Sigmoid colon (tissue), 6 donors: ENCODE measurements at regions not wholly inside any gene's neighbourhood (a gene's known extent, or its start where the extent isn't known, plus 50 kb on each side); places are given as distances from the start of the nearest gene placed in this dataset.
A peak's percentile ranks its signal among the peaks of the same experiment; 100 is the strongest.
"Not testable (repeated sequence)": the region's sequence is repeated elsewhere in the genome, so short reads cannot be mapped to it uniquely, and the experiment has no call there.

ENCODE experiments used
- DNase-seq: peaks from one replicate; pipeline ENCODE4 v3.0.0-alpha.2; 2019
- H3K27ac ChIP-seq, 4 donors: fragments of 200-600 bp; sonication (generic); one replicate each; pipeline ENCODE4 v1.5.1; 2016 to 2019; ENCODE audit warnings: mild to moderate bottlenecking in 1 of 4
- H3K27me3 ChIP-seq, 3 donors: fragments of 200-600 bp; sonication (generic); one replicate each; pipeline ENCODE4 v1.5.1; 2019; ENCODE audit warnings: mild to moderate bottlenecking in 1 of 3
- H3K36me3 ChIP-seq, 4 donors: fragments of 200-600 bp; sonication (generic); one replicate each; pipeline ENCODE4 v1.5.1; 2016 to 2019
- H3K4me1 ChIP-seq, 4 donors: fragments of 200-600 bp; sonication (generic); one replicate each; pipeline ENCODE4 v1.5.1; 2017 to 2019
- H3K4me3 ChIP-seq, 4 donors: fragments of 200-600 bp; sonication (generic); one replicate each; pipeline ENCODE4 v1.5.1; 2017 to 2019; ENCODE audit warnings: mild to moderate bottlenecking in 2 of 4, moderate library complexity in 1 of 4
- H3K9me3 ChIP-seq, 4 donors: fragments of 200-600 bp in 3 of 4; sonication (generic) in 3 of 4; one replicate each; pipeline versions ENCODE4 v1.5.1 to v1.6.1; 2013 to 2019
- CTCF ChIP-seq, 4 experiments: fragments of 450-650 bp in 3 of 4; fragments of 200-600 bp in 1 of 4; IDR thresholded peaks; one replicate each; pipeline ENCODE4 v1.5.1; 2016 to 2019; ENCODE audit warnings: antibody characterized with exemption in 4 of 4, mild to moderate bottlenecking in 3 of 4, moderate library complexity in 2 of 4
- EP300 ChIP-seq, 4 donors: sonication (generic); formaldehyde crosslinking; IDR thresholded peaks; one replicate each; pipeline ENCODE4 v1.6.1; 2017; ENCODE audit warnings: antibody characterized with exemption in 4 of 4
- POLR2A ChIP-seq, 2 donors: fragments of 450-650 bp; IDR thresholded peaks; one replicate each; pipeline ENCODE4 v1.6.1; 2016; ENCODE audit warnings: antibody characterized with exemption in 2 of 2, mild to moderate bottlenecking in 2 of 2, moderate library complexity in 2 of 2
- POLR2AphosphoS5 ChIP-seq, 4 donors: sonication (generic); formaldehyde crosslinking; IDR thresholded peaks; one replicate each; pipeline ENCODE4 v1.6.1; 2017; ENCODE audit warnings: antibody characterized with exemption in 4 of 4
- WGBS, 2 donors: extraction: QIAGEN DNeasy Blood & Tissue Kit; methylation state at CpG; one replicate each; pipeline ENCODE4 v1.1.7; 2013; 5-methylcytosine and 5-hydroxymethylcytosine counted together
- intact Hi-C: fragments of 100-400 bp; cut with DNase I; formaldehyde crosslinking; loops from one replicate; pipeline ENCODE4 v1.15.1; 2023
- donor health status: healthy with polysubstance abuse.
- donor health status: healthy.

- H3K36me3 ChIP-seq = no peaks in the 10 kb centered on the region
- H3K9me3 ChIP-seq = peaks cover 0 to 5% (median 2%) of the 10 kb centered on the region in 4 donors
- peaks cover 0 to 3% (median 0%) of the 10 kb centered on the region in 4 donors for H3K4me1 ChIP-seq
- H3K27ac ChIP-seq = no peak overlapping the region
- H3K27me3 ChIP-seq = no peaks in the 10 kb centered on the region
- no peak overlapping the region for H3K4me3 ChIP-seq
- WGBS, 2 donors = 75% methylated on average over 6 of the region's 6 CpGs
- intact Hi-C loops = loop anchor here (10.0 kb wide), 1 partner anchor 808 kb away; the partner anchor contains the start of gene ZNF608
- TF ChIP-seq CTCF (IDR thresholded peaks at IDR 0.05) = peak in 3 of 4 experiments; percentile 60 to 73 (median 73)
- TF ChIP-seq POLR2A (IDR thresholded peaks at IDR 0.05) = no peak
- peak; percentile 62 for DNase-seq
Observed at GRCh38 chr5:123937230-123937629, 425.3 kb downstream of the CSNK1G3 start.

GRCh38 chr5:123936548-123936947 is 424.6 kb downstream of the CSNK1G3 start:
- Histone ChIP-seq H3K4me1 (peaks cover 0 to 3% (median 0%) of the 10 kb centered on the region in 4 donors), H3K27ac (no peak overlapping the region), H3K9me3 (peaks cover 0 to 5% (median 1%) of the 10 kb centered on the region in 4 donors), H3K36me3 (no peaks in the 10 kb centered on the region), H3K27me3 (no peaks in the 10 kb centered on the region), H3K4me3 (no peak overlapping the region)
- WGBS, 2 donors = 92 to 95% methylated on average over 4 of the region's 4 CpGs
- TF ChIP-seq POLR2A (IDR thresholded peaks at IDR 0.05) (no peak), EP300 (IDR thresholded peaks at IDR 0.05) (no peak), POLR2AphosphoS5 (IDR thresholded peaks at IDR 0.05) (no peak), CTCF (IDR thresholded peaks at IDR 0.05) (no peak)
- intact Hi-C loops = loop anchor here (10.0 kb wide), 1 partner anchor 808 kb away; the partner anchor contains the start of gene ZNF608
- no peak for DNase-seq

- H3K4me1 ChIP-seq, H3K36me3 ChIP-seq, DNase-seq, H3K4me3 ChIP-seq, H3K27me3 ChIP-seq, H3K9me3 ChIP-seq, H3K27ac ChIP-seq: not testable (repeated sequence)
- 40 to 66% methylated on average over 7 of the region's 7 CpGs for WGBS, 2 donors
- intact Hi-C loops = loop anchor here (10.0 kb wide), 1 partner anchor 811 kb away; the partner anchor contains the start of gene ZNF608
Observed at GRCh38 chr5:123933812-123934211, 421.8 kb downstream of the CSNK1G3 start.

DNA sequence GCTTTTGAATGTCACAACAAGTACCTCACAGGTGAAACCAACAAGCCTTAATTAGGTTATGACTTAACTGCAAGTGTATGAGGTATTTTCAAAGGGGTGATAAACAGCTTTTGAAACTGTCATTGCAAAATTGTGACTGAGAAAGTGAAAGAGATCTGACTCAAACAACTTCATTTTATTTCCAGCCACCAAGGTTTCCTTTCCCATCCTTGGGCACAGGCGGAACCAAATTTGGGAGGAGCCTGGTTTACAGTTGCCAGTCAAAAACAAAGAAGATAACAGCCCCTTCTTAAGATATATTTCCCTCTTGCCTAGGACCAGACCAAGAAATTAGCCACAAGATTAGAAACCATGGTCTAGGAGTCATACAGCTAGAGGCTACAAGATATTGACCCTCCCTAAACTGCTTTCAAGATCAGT is 417.1 kb downstream of the CSNK1G3 start:
- intact Hi-C loops = no loop called here
- H3K4me1 ChIP-seq = no peaks in the 10 kb centered on the region
- TF ChIP-seq POLR2AphosphoS5 (IDR thresholded peaks at IDR 0.05) (no peak), POLR2A (IDR thresholded peaks at IDR 0.05) (no peak), CTCF (IDR thresholded peaks at IDR 0.05) (no peak), EP300 (IDR thresholded peaks at IDR 0.05) (no peak)
- DNase-seq = no peak
- no peak overlapping the region for H3K27ac ChIP-seq
- H3K4me3 ChIP-seq = no peak overlapping the region
- H3K36me3 ChIP-seq = no peaks in the 10 kb centered on the region
- H3K9me3 ChIP-seq = no peaks in the 10 kb centered on the region
- no peaks in the 10 kb centered on the region for H3K27me3 ChIP-seq
- 87 to 88% methylated on average over 1 of the region's 1 CpG for WGBS, 2 donors

DNA sequence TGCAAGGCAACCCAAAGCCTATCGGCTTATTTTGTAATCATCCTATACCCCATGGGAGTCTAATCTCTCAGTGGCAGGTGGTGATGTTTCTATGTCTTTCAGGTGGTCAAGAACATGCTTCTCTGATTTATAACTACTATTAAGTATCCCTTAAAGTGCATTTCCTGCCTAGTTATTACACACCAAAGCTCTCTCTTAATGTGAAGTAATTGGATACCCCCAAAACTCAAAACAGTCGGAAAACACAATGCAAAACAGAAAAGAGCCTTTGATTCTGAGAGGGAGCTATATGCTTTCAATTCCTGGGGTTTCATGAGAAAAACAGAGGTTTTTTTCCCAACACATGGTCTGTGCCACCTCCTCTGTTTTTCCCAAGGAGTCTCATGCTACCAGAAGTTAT is 416.4 kb downstream of the CSNK1G3 start:
- H3K27me3 ChIP-seq = no peaks in the 10 kb centered on the region
- DNase-seq = no peak
- intact Hi-C loops = no loop called here

More for the DNA sequence above, 416.4 kb downstream of the CSNK1G3 start:
- no peak overlapping the region for H3K4me3 ChIP-seq
- H3K4me1 ChIP-seq = no peaks in the 10 kb centered on the region
- TF ChIP-seq POLR2AphosphoS5 (IDR thresholded peaks at IDR 0.05) (no peak), CTCF (IDR thresholded peaks at IDR 0.05) (no peak), EP300 (IDR thresholded peaks at IDR 0.05) (no peak), POLR2A (IDR thresholded peaks at IDR 0.05) (no peak)
- WGBS, 2 donors = 96 to 98% methylated on average over 2 of the region's 2 CpGs
- H3K27ac ChIP-seq = no peak overlapping the region
- H3K36me3 ChIP-seq = no peaks in the 10 kb centered on the region
- no peaks in the 10 kb centered on the region for H3K9me3 ChIP-seq
